ENCODE measurements at regions not wholly inside any gene's neighbourhood (a gene's known extent, or its start where the extent isn't known, plus 50 kb on each side); places are given as distances from the start of the nearest gene placed in this dataset.

DNA sequence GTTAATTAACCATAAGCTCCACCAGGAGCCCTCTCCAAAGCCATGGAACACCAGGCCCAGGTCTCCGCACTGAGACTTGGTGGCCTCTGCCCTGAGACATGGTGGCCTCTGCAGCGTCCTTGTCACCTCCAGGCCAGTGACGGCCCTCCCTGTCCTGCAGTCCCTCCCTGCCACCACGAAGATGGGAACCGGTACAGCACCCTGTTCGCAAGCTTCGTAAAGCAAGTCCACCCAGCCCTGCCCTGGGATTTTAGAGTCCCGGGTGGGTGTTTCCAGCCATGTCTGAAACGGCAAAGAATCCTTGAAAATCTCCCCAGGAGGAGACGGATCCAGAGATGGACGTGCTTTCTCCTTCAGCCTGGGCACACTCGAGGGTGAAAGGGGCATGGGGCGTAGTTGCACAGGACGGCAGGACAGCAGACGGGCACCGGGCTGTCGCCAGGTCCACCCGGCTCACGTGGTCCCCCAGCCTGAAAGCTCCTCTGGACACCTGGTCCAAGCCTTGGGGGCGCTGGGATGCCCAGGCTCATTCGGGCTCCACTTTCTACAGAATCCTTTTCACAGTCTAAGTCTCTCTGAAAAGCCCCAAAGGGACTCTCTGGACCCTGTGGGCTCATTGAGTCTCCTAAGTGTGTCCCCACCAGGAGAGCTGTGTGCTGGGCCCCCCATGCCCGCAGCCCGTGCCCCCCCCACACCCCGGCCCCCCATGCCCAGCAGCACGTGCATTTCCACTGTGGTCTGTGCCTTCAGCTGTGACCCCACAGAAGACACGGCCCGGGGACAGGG, 456.2 kb downstream of the BRD1 start:
- Histone ChIP-seq H3K27me3 (ENCODE audit: insufficient read depth, low read length, poor library complexity, severe bottlenecking) (no peaks in the 10 kb centered on the region), H3K79me2 (ENCODE audit: insufficient read depth, low read length) (no peaks in the 10 kb centered on the region), H3K4me3 (ENCODE audit: low read length, poor library complexity, severe bottlenecking) (no peak overlapping the region), H3K9me3 (ENCODE audit: insufficient read depth, low read depth, low read length) (no peaks in the 10 kb centered on the region), H3K9me2 (replicated peaks; ENCODE audit: low read depth, low read length) (no peaks in the 10 kb centered on the region), H3K36me3 (ENCODE audit: insufficient read depth, low read length) (no peaks in the 10 kb centered on the region), H3K9ac (ENCODE audit: low read depth, low read length, poor library complexity, severe bottlenecking) (no peak overlapping the region), H3K4me1 (ENCODE audit: insufficient read depth, low read length, poor library complexity, severe bottlenecking) (no peaks in the 10 kb centered on the region), H2AFZ (ENCODE audit: low read length) (no peak overlapping the region), H3F3A (ENCODE audit: low read depth) (no peaks in the 10 kb centered on the region), H3K4me2 (ENCODE audit: low read depth, low read length, poor library complexity, severe bottlenecking) (no peak overlapping the region), H4K20me1 (ENCODE audit: insufficient read depth, low read length, poor library complexity, severe bottlenecking) (no peaks in the 10 kb centered on the region)
- TF ChIP-seq EZH2phosphoT487 (IDR thresholded peaks at IDR 0.05; ENCODE audit: borderline replicate concordance), result no peak
- TF ChIP-seq, protein P1, sequence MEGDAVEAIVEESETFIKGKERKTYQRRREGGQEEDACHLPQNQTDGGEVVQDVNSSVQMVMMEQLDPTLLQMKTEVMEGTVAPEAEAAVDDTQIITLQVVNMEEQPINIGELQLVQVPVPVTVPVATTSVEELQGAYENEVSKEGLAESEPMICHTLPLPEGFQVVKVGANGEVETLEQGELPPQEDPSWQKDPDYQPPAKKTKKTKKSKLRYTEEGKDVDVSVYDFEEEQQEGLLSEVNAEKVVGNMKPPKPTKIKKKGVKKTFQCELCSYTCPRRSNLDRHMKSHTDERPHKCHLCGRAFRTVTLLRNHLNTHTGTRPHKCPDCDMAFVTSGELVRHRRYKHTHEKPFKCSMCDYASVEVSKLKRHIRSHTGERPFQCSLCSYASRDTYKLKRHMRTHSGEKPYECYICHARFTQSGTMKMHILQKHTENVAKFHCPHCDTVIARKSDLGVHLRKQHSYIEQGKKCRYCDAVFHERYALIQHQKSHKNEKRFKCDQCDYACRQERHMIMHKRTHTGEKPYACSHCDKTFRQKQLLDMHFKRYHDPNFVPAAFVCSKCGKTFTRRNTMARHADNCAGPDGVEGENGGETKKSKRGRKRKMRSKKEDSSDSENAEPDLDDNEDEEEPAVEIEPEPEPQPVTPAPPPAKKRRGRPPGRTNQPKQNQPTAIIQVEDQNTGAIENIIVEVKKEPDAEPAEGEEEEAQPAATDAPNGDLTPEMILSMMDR (conservative IDR thresholded peaks at IDR 0.05; ENCODE audit: low read length), result no peak

DNA sequence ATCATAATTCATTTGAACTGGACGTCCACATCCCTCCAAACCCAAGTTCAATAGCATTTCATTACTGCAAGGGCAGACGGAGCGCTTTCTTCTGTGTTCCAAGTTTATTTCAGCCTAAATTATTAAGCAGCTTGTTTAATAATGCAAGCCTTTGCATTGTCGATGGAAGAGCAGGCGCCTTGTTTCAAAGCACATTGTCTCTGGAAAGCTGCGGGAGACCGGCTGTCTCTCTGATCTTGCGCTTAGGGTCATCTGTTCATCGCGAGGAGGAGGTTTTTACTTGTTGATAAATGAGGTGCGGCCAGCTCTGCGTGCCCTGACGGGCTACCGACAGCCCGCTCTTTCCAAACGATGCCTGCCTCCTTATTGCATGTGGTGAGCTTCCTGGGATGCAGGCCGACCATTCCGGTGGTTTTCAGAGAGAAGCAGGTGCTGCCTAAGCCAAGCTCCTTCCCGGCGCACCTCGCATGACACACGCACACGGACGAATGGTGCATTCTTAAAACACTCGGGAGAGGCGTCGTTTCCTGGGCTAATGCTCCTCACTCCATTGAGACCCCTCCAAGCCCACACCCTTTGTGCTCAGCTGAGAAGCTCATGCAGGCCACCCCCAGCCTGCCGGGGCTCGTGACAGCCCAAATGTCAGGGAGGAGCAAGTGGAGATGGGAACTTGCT, 456.9 kb downstream of the BRD1 start:
- Histone ChIP-seq H3K4me1 (ENCODE audit: insufficient read depth, low read length, poor library complexity, severe bottlenecking) (no peaks in the 10 kb centered on the region), H3K9ac (ENCODE audit: low read depth, low read length, poor library complexity, severe bottlenecking) (no peak overlapping the region), H3K4me2 (ENCODE audit: low read depth, low read length, poor library complexity, severe bottlenecking) (no peak overlapping the region), H4K20me1 (ENCODE audit: insufficient read depth, low read length, poor library complexity, severe bottlenecking) (no peaks in the 10 kb centered on the region), H2AFZ (ENCODE audit: low read length) (no peak overlapping the region), H3K36me3 (ENCODE audit: insufficient read depth, low read length) (no peaks in the 10 kb centered on the region), H3K27me3 (ENCODE audit: insufficient read depth, low read length, poor library complexity, severe bottlenecking) (no peaks in the 10 kb centered on the region), H3K4me3 (ENCODE audit: low read length, poor library complexity, severe bottlenecking) (no peak overlapping the region), H3F3A (ENCODE audit: low read depth) (no peaks in the 10 kb centered on the region), H3K9me2 (replicated peaks; ENCODE audit: low read depth, low read length) (no peaks in the 10 kb centered on the region), H3K9me3 (ENCODE audit: insufficient read depth, low read depth, low read length) (no peaks in the 10 kb centered on the region), H3K79me2 (ENCODE audit: insufficient read depth, low read length) (no peaks in the 10 kb centered on the region)
- TF ChIP-seq, protein P1 (conservative IDR thresholded peaks at IDR 0.05; ENCODE audit: low read length), result no peak
- TF ChIP-seq EZH2phosphoT487 (IDR thresholded peaks at IDR 0.05; ENCODE audit: borderline replicate concordance), result no peak

DNA sequence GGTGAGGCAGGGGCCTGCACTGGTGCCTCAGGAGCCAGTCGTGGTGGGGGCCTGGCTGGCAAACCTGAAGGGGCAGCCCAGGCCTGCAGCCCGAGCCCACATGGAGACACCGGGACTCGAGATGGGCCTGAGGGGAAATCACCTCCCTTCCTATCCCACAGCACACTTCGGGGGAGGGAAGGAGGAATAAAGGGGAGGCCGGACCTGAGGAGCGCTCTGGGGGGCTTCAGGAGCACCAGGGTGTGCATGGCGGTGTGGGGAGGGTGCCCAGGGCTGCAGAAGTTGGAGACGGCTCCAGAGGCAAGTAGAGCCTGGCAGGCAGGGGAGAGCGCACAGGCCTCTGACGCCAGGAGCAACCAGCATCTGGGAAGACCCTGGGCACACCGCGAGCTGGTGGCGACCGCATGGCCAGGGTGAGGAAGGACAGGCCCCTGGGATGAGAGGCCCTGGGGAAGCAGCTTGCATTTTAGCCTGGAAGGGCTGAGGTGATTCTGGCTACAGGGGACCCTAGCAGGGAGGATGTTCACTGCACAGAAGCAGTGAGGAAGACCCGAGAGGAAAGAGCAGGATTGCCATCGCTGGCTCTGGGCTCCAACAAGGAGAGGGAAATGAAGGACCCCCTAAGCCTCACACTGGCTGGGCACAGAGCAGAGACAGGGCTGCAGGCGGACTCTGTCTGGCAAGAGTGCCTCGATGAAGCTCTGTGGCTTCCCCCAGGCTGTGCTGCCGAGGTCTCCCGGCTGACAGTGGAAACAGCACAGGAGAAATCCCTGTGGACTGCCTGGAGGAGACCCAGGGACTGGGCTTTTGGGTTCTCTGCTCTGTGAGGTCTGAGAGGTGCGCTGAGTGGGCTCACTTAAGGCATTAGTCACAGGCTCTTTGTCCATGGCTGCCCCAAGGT, 457.7 kb downstream of the BRD1 start:
- no peaks in the 10 kb centered on the region for H3K4me1 ChIP-seq (ENCODE audit: insufficient read depth, low read length, poor library complexity, severe bottlenecking)
- H3K4me3 ChIP-seq (ENCODE audit: low read length, poor library complexity, severe bottlenecking), result no peak overlapping the region
- no peaks in the 10 kb centered on the region for H3F3A ChIP-seq (ENCODE audit: low read depth)
- H3K27me3 ChIP-seq (ENCODE audit: insufficient read depth, low read length, poor library complexity, severe bottlenecking), result no peaks in the 10 kb centered on the region
- no peaks in the 10 kb centered on the region for H3K79me2 ChIP-seq (ENCODE audit: insufficient read depth, low read length)
- H3K9me2 ChIP-seq (replicated peaks; ENCODE audit: low read depth, low read length), result no peaks in the 10 kb centered on the region
- no peak overlapping the region for H3K9ac ChIP-seq (ENCODE audit: low read depth, low read length, poor library complexity, severe bottlenecking)
- H4K20me1 ChIP-seq (ENCODE audit: insufficient read depth, low read length, poor library complexity, severe bottlenecking), result no peaks in the 10 kb centered on the region
- H3K36me3 ChIP-seq (ENCODE audit: insufficient read depth, low read length), result no peaks in the 10 kb centered on the region
- H2AFZ ChIP-seq (ENCODE audit: low read length), result no peak overlapping the region
- H3K4me2 ChIP-seq (ENCODE audit: low read depth, low read length, poor library complexity, severe bottlenecking), result no peak overlapping the region
- TF ChIP-seq, protein P1 (conservative IDR thresholded peaks at IDR 0.05; ENCODE audit: low read length), result no peak
- TF ChIP-seq EZH2phosphoT487 (IDR thresholded peaks at IDR 0.05; ENCODE audit: borderline replicate concordance), result no peak
- no peaks in the 10 kb centered on the region for H3K9me3 ChIP-seq (ENCODE audit: insufficient read depth, low read depth, low read length)
